H1 (cell line): ENCODE measurements at regions not wholly inside any gene's neighbourhood (a gene's known extent, or its start where the extent isn't known, plus 50 kb on each side); places are given as distances from the start of the nearest gene placed in this dataset.

Experiments used
- EZH2 ChIP-seq: fragments of 200-600 bp; sonication (generic); IDR thresholded peaks from 2 replicates; pipeline ENCODE4 v1.7.1; 2012; ENCODE audit warnings: low read depth, mild to moderate bottlenecking, moderate library complexity, low read length, inconsistent platforms; ENCODE audit not compliant: severe bottlenecking
- POLR2A ChIP-seq, 2 experiments: IDR thresholded peaks; 1 replicate in 1 of 2; 2 replicates in 1 of 2; pipeline ENCODE4 v1.6.1; 2011; ENCODE audit warnings: low read depth in 2 of 2, low read length in 2 of 2, mild to moderate bottlenecking in 2 of 2; ENCODE audit errors: control extremely low read depth in 1 of 2
- TF ChIP-seq, protein P1 (sequence below): fragments of 300-600 bp; sonication (generic); IDR thresholded peaks from 2 replicates; pipeline ENCODE4 v1.7.1; 2012; ENCODE audit warnings: low read length, moderate library complexity, mild to moderate bottlenecking, inconsistent platforms; ENCODE audit not compliant: insufficient replicate concordance

DNA sequence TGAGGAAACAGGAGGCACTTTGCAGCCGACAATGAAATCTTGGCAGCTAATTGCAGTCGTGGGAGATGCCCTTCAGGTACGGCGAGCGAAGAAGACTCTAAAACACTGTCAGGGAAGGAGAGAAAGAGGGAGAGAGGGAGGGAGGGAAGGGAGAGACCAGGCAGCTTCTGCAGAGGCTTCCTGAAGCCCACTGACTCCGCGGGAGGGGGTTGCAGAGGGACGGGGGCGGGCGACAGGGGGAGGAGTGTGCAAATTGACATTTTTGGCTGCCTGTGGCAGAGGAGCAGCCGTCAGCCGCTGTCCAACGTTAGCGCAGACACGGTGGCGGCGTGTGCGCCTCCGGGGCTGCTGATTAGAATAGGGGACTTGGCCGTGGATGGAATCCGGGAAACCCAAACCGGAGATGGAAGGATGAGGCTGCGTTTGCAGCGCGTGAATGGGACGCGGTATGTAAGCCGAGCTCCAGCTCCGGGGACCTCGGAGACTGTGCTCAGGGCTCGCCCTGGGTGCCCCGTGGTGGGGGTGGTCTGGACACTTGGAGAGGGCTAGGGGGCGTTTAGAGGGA is 849.1 kb upstream of the RBFOX1 start (continued):
- TF ChIP-seq, protein P1, sequence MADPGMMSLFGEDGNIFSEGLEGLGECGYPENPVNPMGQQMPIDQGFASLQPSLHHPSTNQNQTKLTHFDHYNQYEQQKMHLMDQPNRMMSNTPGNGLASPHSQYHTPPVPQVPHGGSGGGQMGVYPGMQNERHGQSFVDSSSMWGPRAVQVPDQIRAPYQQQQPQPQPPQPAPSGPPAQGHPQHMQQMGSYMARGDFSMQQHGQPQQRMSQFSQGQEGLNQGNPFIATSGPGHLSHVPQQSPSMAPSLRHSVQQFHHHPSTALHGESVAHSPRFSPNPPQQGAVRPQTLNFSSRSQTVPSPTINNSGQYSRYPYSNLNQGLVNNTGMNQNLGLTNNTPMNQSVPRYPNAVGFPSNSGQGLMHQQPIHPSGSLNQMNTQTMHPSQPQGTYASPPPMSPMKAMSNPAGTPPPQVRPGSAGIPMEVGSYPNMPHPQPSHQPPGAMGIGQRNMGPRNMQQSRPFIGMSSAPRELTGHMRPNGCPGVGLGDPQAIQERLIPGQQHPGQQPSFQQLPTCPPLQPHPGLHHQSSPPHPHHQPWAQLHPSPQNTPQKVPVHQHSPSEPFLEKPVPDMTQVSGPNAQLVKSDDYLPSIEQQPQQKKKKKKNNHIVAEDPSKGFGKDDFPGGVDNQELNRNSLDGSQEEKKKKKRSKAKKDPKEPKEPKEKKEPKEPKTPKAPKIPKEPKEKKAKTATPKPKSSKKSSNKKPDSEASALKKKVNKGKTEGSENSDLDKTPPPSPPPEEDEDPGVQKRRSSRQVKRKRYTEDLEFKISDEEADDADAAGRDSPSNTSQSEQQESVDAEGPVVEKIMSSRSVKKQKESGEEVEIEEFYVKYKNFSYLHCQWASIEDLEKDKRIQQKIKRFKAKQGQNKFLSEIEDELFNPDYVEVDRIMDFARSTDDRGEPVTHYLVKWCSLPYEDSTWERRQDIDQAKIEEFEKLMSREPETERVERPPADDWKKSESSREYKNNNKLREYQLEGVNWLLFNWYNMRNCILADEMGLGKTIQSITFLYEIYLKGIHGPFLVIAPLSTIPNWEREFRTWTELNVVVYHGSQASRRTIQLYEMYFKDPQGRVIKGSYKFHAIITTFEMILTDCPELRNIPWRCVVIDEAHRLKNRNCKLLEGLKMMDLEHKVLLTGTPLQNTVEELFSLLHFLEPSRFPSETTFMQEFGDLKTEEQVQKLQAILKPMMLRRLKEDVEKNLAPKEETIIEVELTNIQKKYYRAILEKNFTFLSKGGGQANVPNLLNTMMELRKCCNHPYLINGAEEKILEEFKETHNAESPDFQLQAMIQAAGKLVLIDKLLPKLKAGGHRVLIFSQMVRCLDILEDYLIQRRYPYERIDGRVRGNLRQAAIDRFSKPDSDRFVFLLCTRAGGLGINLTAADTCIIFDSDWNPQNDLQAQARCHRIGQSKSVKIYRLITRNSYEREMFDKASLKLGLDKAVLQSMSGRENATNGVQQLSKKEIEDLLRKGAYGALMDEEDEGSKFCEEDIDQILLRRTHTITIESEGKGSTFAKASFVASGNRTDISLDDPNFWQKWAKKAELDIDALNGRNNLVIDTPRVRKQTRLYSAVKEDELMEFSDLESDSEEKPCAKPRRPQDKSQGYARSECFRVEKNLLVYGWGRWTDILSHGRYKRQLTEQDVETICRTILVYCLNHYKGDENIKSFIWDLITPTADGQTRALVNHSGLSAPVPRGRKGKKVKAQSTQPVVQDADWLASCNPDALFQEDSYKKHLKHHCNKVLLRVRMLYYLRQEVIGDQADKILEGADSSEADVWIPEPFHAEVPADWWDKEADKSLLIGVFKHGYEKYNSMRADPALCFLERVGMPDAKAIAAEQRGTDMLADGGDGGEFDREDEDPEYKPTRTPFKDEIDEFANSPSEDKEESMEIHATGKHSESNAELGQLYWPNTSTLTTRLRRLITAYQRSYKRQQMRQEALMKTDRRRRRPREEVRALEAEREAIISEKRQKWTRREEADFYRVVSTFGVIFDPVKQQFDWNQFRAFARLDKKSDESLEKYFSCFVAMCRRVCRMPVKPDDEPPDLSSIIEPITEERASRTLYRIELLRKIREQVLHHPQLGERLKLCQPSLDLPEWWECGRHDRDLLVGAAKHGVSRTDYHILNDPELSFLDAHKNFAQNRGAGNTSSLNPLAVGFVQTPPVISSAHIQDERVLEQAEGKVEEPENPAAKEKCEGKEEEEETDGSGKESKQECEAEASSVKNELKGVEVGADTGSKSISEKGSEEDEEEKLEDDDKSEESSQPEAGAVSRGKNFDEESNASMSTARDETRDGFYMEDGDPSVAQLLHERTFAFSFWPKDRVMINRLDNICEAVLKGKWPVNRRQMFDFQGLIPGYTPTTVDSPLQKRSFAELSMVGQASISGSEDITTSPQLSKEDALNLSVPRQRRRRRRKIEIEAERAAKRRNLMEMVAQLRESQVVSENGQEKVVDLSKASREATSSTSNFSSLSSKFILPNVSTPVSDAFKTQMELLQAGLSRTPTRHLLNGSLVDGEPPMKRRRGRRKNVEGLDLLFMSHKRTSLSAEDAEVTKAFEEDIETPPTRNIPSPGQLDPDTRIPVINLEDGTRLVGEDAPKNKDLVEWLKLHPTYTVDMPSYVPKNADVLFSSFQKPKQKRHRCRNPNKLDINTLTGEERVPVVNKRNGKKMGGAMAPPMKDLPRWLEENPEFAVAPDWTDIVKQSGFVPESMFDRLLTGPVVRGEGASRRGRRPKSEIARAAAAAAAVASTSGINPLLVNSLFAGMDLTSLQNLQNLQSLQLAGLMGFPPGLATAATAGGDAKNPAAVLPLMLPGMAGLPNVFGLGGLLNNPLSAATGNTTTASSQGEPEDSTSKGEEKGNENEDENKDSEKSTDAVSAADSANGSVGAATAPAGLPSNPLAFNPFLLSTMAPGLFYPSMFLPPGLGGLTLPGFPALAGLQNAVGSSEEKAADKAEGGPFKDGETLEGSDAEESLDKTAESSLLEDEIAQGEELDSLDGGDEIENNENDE, result no peak
- no peak for TF ChIP-seq POLR2A (IDR thresholded peaks at IDR 0.05; ENCODE audit: control extremely low read depth in 1 of 2, low read depth in 2 of 2, low read length in 2 of 2)
- TF ChIP-seq EZH2, result no peak
